ENCODE measurements at regions not wholly inside any gene's neighbourhood (a gene's known extent, or its start where the extent isn't known, plus 50 kb on each side); places are given as distances from the start of the nearest gene placed in this dataset.
"Not testable (repeated sequence)": the region's sequence is repeated elsewhere in the genome, so short reads cannot be mapped to it uniquely, and the experiment has no call there.

DNA sequence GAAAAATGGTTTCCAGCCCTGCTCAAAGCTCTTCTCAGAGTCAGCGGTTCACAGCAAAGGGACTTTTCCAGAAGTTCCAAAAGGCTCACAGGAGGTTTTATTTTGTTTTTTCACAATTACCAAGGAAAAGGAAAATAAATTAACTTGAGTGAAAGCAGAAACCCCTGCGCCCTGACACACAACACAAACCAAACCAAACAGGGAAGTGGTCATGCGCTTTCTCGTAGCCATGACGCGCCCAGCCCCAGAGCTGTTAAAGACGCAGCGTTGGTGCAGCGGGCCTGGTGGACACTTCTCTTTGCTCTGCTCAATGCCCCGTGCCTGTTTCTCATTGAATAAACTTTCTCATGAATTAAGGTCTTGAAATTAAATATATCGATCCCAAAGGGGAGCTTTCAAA is 134.4 kb upstream of the LYZL2 start:
- no peak for DNase-seq (ENCODE audit: low read depth in 2 of 2)

DNA sequence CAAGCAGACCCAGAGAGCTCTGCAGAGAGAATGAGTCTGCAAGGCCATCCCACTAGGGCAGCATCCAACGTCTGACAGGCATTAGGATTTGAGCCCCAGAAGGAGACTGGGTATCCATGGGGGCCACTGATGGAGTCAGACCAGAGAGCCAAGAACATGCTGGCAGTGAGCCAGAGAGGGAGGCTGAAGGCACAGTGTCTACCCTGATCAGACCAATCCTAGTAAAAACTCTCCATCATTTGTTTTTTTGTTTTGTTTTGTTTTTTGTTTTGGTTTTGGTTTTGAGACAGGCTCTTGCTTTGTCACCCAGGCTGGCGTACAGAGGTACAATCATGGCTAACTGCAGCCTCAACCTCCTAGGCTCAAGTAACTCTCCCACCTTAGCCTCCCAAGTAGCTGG is 133.1 kb upstream of the LYZL2 start:
- DNase-seq (ENCODE audit: low read depth in 2 of 2), result no peak

DNA sequence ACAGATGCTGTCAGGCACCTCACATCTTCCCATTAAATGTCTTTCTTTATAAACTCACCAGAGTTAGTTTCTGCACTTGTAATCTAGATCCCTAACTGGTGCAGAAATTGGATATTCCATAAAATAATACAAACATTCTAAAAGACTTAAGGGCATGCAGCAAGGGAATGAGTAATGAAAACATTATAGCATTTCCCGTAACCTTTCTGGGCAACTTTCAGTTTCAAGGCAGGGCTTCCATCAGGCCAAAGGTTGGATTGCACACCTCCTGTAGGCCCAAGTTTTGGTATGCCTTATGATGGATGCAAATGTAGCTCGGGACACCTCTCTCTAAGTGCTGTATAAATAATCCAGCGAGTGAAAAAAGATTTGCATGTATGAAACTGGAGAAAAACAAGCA is 129.9 kb upstream of the LYZL2 start:
- DNase-seq (ENCODE audit: low read depth in 2 of 2), result no peak

GRCh38 chr10:30758338-30758737 is 128.8 kb upstream of the LYZL2 start:
- no peak for DNase-seq (ENCODE audit: low read depth in 2 of 2)

- no peak for DNase-seq (ENCODE audit: low read depth in 2 of 2)
Measured at GRCh38 chr10:30756896-30757295, 127.3 kb upstream of the LYZL2 start.

GRCh38 chr10:30756151-30756550 is 126.6 kb upstream of the LYZL2 start:
- no peak for DNase-seq (ENCODE audit: low read depth in 2 of 2)

- DNase-seq (ENCODE audit: low read depth in 2 of 2), result no peak
Measured at GRCh38 chr10:30755441-30755953, 125.9 kb upstream of the LYZL2 start.

- DNase-seq (ENCODE audit: low read depth in 2 of 2), result no peak
Measured at GRCh38 chr10:30752481-30752881, 122.9 kb upstream of the LYZL2 start.

DNA sequence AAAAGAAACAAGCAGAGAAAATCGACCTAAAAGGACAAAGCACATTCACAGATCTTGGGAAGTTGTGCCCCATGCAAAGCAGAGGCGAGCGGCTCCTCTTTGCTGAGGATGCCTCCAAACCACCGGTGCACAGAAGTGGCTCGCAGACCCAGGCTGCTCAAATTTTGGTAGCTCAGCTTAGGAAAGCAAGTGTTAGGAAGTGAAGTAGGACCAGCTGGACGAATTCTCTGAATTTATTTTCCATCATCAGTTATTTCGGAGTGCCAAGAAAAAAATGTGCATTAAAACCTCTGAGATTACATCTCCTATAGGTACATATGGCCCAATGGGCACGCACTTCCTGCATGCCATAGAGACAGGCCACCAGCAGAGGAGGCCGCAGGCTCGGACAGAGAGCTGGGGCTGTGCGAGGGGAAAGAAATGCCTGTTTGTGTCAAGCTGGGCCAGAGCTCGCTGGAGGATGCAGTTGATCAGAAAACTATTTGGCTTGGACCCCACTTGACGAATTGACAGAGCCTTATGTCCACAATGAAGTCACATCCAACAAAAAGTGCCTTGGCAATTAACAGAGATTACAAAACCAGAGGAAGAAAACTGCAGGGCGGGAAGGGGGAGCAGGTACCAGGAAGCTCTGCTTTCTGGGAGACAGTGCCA is 122.3 kb upstream of the LYZL2 start:
- peak in 1 of 2 donors; percentile 31 for DNase-seq (ENCODE audit: low read depth in 2 of 2)

DNA sequence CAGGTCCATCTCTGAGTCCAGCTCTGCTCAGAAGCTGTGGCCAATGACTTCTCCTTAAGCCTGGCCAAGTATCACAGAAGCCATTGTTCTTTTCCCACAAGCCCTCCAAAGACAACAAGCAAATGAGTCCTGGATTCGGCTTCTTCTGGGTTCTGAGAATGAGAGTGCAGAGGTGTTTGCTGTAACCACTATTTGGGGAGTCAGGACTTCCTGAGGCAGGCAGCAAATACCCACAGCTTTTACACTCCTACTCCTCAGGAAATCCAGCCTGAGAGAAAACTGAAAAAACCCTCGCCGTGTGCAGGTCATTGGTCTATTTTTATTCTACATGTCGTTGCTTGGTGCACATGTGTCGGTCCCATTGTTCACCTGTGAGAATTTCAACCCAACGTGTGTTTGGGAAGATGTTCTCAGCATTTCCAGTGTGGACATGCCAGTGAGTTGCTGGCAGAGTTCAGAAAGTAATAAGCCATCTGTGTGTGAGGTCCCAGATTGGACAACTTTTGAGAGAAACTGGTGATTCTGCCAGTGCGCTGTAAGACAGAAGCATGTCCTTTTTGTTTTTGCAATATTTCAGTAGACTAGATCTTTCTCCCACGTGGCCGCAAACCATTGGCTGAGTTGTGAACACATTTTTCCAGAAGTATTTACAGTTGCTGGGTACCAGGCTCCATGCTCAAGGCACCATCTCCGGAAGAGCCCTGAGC is 121.6 kb upstream of the LYZL2 start:
- DNase-seq (ENCODE audit: low read depth in 2 of 2), result no peak

- DNase-seq (ENCODE audit: low read depth in 2 of 2), result no peak
Measured at GRCh38 chr10:30749385-30749784, 119.8 kb upstream of the LYZL2 start.

GRCh38 chr10:30748152-30748973 is 118.8 kb upstream of the LYZL2 start:
- DNase-seq (ENCODE audit: low read depth in 2 of 2), result no peak

DNA sequence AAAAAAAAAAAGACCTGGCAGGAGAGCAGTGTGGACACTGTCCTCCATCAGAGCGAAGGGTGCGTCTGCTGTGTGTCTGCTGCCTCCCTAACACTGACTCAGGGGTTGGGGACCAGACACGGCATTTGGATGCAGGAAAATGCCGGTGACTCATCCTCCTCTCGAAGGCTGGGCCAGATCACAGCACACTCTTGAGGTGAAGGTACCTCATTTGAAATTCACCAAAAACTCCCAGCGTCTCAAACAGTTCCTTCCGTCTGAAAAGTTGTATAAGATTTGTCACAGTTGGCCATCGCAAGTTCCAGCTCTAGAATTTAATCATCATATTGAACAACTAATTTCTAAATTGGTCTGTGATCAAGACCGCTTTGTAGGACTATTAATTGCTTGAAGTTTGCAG is 118.1 kb upstream of the LYZL2 start:
- DNase-seq (ENCODE audit: low read depth in 2 of 2), result no peak

- no peak for DNase-seq (ENCODE audit: low read depth in 2 of 2)
Measured at GRCh38 chr10:30745953-30746352, 116.4 kb upstream of the LYZL2 start.

DNA sequence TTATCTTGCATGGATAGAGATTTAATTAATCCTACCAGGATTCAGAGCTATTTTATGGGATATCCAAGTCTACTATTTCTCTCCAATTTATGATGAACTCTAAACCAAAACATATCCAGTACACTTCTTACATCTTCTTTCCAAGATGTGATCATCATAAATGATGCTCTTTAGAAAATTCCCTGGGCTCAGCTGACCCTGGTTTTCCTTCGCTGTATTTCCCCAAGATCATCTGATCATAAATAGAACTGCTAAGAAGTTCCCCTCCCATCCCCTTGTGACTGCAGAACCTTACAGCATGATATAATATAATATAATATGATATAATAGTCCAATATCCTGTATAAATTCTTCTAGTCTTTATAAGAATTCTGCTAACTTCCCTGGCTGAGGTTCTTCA is 114.6 kb upstream of the LYZL2 start:
- DNase-seq (ENCODE audit: low read depth in 2 of 2), result no peak

DNA sequence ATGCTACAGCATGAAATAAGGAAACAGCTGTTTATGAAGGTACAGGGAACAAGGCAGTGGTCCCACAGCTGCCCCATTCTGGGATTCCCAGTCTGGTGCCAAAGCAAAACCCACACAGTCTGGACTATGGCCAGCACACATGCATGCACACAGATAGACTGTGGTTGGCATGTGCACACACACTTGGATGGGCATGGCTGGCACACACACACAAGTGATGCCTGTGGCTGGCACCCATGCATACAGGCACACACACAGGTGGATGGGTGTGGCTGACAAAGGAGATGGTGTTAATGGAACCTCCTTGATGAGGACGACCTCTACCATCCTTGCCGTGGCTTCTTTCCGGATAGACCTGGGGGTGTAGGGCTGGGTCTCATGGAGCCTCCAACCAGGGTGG is 114.0 kb upstream of the LYZL2 start:
- DNase-seq (ENCODE audit: low read depth in 2 of 2), result no peak

DNA sequence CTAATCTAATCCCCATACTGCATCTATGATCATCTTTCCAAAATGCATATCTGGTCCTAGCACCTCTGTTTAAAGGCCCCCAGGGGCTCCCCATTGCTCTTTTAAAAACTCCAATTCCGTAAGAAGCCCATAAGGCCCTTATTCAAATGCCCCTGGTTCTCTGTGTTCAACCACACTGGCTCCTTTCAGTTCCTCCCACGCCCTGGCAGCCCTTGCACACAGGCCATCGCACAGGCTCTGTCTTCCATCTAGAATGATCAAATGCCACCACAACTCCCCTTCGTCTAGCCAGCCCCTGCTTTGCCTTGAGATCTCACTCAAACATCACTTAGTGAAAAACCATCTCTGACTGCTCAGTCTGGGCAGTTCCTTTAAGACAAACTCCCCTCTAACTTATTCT is 112.9 kb upstream of the LYZL2 start:
- no peak for DNase-seq (ENCODE audit: low read depth in 2 of 2)

GRCh38 chr10:30740774-30741173 is 111.2 kb upstream of the LYZL2 start:
- DNase-seq (ENCODE audit: low read depth in 2 of 2), result not testable (repeated sequence)

DNA sequence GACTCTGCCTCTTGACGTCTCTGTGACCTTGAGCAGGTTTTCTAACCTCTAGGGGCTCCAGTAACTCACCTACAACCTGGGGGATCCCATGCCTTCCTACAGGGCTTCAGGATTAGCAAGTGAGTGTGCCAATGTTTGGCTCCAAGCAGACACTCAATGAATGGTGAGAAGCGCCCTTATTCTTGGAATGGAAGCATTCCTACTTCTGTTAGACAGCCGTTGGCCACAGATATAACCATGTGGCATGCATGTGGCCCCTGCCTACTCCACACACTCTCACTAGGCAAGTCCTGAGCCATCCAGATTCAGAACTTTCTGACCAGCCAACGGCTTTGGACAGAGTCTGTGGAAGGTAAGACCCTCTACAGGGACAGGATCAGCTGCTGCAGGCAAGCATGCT is 108.9 kb upstream of the LYZL2 start:
- no peak for DNase-seq (ENCODE audit: low read depth in 2 of 2)

GRCh38 chr10:30737931-30738391 is 108.4 kb upstream of the LYZL2 start:
- no peak for DNase-seq (ENCODE audit: low read depth in 2 of 2)

DNA sequence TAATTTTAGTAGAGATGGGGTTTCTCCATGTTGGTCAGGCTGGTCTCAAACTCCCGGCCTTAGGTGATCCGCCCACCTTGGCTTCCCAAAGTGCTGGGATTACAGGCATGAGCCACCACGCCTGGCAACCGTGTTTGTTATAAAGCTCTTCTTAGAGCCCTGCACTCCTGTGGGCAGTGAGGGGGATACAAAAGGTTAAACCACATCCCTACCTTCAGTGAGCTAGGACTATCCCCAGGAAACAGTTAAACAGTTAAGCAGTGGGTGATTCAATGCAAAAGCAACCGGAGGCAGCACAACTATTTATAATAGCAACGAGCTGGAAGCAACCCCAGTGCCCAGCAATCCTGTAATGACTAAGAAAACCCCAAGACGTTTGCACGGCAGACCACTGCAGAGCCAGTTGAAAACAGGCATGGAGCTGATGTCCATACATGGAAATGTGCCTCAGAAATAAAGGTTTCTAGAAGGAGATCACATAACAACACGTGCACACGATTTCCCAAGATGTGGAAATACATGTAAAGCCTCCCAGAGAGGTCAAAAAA is 107.2 kb upstream of the LYZL2 start:
- DNase-seq (ENCODE audit: low read depth in 2 of 2), result no peak

- DNase-seq (ENCODE audit: low read depth in 2 of 2), result no peak
Measured at GRCh38 chr10:30734901-30735300, 105.3 kb upstream of the LYZL2 start.

Measured in stimulated activated CD8-positive, alpha-beta memory T cell treated with anti-CD3 and anti-CD28 coated beads, Interleukin-7, amount 100 ng/mL, for 1 hour (primary cell).